GM21360 (cell line): ENCODE measurements at regions not wholly inside any gene's neighbourhood (a gene's known extent, or its start where the extent isn't known, plus 50 kb on each side); places are given as distances from the start of the nearest gene placed in this dataset.

Experiments
- ATAC-seq: cut with Tn5 transposase; IDR thresholded peaks from one replicate; pipeline ENCODE4 v1.9.1; 2021; ENCODE audit warnings: mild to moderate bottlenecking, moderate library complexity; ENCODE audit not compliant: unreplicated experiment

- no peak for ATAC-seq
Measured at GRCh38 chr1:34406833-34407539, 230.3 kb downstream of the C1orf94 start.

GRCh38 chr1:34408011-34408410 lies 231.3 kb downstream of the C1orf94 start:
- ATAC-seq, result no peak

DNA sequence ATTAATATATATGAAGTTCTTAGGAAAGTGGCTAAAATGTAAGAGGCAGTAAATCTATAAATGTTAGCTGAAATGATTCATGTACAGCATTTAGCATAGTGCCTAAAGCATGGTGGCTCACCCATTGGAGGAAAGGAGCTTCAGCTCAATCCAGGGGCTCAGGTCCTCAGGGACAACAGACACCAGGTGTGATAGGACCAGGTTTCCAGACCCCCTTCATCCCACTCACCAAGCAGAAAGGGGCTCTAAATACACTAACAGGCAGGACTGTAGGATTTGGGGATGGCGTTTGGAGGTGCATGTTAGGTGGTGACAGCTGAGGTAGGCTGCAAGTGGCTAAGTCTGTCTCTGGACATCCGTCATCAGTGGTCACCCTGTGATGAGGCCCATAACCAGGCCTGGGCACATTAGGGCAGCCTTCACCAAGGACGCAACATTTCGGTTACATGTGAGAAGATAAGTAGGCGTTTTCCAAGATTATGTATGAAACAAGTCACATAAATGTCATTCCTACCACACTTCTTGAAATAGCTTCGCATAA lies 233.1 kb downstream of the C1orf94 start:
- no peak for ATAC-seq

- no peak for ATAC-seq
Measured at GRCh38 chr1:34412598-34413370, 236.1 kb downstream of the C1orf94 start.

DNA sequence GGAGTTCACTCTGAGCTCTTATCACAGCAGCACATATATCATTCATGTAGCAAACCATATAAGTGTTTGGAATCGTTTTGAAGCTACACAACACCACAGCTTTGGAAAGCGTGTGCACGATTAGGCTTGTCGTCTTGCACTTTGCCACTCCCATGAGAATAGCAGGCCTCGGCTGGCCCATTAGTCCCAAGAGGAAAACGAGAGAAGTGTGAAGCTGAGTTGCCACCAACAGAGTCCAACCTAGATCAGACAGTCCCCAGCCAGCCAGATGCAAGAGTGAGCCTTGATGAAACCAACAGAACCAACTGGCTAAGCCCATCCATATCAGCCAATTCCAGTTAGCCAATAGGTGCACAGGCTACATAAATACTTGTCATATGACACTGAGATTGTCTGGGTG lies 238.4 kb downstream of the C1orf94 start:
- ATAC-seq, result no peak

GRCh38 chr1:34418166-34418565 lies 241.5 kb downstream of the C1orf94 start:
- no peak for ATAC-seq

GRCh38 chr1:34419663-34420136 lies 243.0 kb downstream of the C1orf94 start:
- ATAC-seq, result no peak

GRCh38 chr1:34425046-34425445 lies 248.3 kb downstream of the C1orf94 start:
- ATAC-seq, result no peak

DNA sequence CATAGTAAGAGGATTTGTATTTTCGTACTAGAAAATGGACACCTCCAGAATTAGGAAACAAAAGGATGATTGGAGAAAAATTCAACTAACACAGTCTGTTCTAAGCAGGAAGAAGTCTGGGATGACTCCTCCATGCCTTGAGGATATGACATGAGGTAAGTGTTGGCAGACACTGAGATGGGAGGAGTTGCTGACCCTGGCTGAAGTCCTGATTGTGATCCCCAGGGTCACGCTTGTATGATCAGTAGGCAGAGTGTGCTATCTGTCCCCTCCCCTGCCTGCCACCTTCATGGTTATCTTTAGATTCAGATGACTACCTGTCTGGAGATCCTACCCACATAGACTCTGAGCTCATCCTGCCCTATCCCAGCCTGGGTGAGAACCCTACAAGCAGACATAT lies 249.1 kb downstream of the C1orf94 start:
- no peak for ATAC-seq

DNA sequence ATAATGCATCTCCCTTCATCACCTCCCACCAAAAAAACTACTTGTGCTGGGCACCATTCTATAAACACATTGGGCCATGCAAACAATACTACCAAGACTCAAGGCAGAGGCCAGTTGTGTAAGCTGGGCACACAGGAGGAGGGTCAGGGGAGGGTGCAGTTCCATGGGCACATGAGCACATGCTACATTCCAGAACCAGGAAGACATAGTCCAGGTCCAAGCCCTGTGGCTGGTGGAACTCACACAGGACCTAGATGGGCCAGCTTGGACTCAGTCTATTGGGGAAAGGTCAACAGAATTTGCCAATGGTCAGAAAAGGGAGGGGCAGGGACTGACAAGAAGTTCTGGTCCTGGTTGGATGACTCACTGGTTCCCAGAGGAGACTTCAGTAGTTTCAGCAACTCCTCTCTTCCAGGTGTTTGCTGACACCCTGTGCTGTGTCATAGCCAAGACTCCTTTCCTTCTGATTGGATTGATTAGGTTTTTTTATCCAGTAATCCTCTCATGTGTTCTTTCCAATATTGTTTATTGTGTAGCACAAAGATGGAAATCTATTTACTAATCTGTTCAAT lies 249.7 kb downstream of the C1orf94 start:
- ATAC-seq, result no peak

- ATAC-seq, result no peak
Measured at GRCh38 chr1:34427170-34427569, 250.5 kb downstream of the C1orf94 start.

DNA sequence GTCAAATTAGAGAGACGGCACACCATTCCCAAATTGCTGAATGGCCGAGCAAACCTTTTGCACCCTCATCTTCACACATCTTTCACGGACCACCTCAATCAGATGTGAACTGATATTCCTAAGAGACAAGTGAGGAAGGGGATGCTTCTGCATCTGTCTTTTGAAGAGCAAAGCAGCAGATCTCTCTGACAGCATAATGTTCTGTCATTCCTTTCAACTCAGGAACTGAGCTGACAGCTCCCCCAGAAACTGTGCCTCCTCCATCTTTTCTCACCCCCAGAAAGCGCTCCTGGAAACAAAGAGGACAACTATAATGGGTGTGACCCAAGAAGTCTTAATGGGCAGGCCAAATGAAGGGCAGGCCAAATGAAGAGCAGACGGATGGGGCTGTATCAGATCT lies 256.4 kb downstream of the C1orf94 start:
- no peak for ATAC-seq

GRCh38 chr1:34436836-34437235 lies 260.1 kb downstream of the C1orf94 start:
- no peak for ATAC-seq

- ATAC-seq, result no peak
Measured at GRCh38 chr1:34441259-34442069, 264.8 kb downstream of the C1orf94 start.

DNA sequence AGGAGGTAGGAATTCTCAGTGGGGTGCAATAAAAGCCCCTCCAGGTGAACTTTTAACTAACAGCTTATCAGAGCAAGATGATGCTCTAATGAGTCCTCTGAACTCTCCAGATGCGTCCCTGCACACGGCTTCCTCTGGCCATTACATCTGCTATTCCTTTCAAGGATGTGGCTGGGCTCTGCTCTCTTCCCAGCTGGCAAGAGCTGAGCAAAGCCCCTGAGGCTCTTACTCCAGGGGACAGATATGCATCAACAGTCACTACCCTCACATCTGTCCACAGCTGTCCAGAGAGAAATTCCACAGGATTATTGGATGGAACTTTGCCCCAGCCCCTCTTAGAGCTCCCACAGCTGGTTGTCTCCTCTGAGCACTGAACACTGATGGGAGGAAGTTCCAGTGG lies 267.8 kb downstream of the C1orf94 start:
- ATAC-seq, result no peak

GRCh38 chr1:34450325-34450724 lies 273.6 kb downstream of the C1orf94 start:
- no peak for ATAC-seq

DNA sequence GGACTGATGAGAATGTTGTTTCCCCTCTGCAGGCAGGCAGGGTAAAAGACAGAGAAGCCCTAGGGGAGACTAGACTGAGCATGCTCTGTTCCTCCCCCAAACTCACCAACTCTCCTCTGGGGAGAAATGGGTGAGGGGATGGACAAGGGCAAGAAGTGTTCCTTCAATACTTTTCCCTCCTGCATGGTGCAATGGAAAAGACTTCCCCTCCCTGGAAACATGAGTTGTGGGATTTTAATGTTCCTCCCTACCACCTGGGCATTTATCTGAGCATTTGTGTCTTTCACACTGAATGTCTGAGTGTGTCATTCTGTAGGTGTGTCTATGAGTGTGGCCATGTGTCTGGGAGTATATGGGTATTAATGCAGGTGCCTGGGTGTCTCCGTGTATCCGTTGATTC lies 275.7 kb downstream of the C1orf94 start:
- ATAC-seq, result no peak

- no peak for ATAC-seq
Measured at GRCh38 chr1:34455121-34455520, 278.4 kb downstream of the C1orf94 start.

- no peak for ATAC-seq
Measured at GRCh38 chr1:34460193-34460592, 283.5 kb downstream of the C1orf94 start.

- ATAC-seq, result no peak
Measured at GRCh38 chr1:34470401-34470800, 284.4 kb upstream of the GJB5 start.

DNA sequence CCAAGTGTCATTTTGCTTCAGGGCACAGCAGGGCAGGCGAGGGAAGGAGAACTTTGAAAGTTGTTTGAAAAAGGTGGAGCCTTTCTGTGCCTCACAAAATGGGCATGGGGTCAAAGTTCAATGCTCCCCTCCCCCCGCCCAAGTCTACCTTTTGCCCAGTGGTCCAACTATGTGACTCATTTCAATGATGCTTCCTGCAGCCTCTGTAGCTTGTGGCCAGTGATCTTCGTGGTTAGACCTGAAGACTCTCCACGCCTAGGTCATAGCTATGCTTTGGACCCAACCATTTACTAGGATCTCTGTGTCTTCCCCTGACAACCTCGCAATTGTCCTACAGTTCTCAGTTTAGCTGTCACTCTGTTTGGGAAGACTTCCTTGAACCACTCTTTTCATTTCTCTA lies 280.3 kb upstream of the GJB5 start:
- no peak for ATAC-seq
